HFFc6 (cell line): ENCODE measurements at regions not wholly inside any gene's neighbourhood (a gene's known extent, or its start where the extent isn't known, plus 50 kb on each side); places are given as distances from the start of the nearest gene placed in this dataset.

Experiments
- DNase-seq: peaks from one replicate; pipeline ENCODE4 v3.0.0-alpha.2; 2018
- H3K27ac Mint-ChIP-seq: 2 replicates; pipeline ENCODE4 v1.8.0; 2020; ENCODE audit warnings: mild to moderate bottlenecking, mixed read lengths
- H3K27me3 Mint-ChIP-seq: 2 replicates; pipeline ENCODE4 v1.8.0; 2021; ENCODE audit warnings: mild to moderate bottlenecking, moderate library complexity, mixed read lengths; ENCODE audit not compliant: insufficient read depth
- H3K36me3 Mint-ChIP-seq: 2 replicates; pipeline ENCODE4 v1.8.0; 2021; ENCODE audit warnings: low read depth, mixed read lengths
- H3K4me1 Mint-ChIP-seq: 2 replicates; pipeline ENCODE4 v1.8.0; 2020; ENCODE audit warnings: low read depth, mixed read lengths
- H3K4me3 Mint-ChIP-seq: 2 replicates; pipeline ENCODE4 v1.8.0; 2020; ENCODE audit warnings: mild to moderate bottlenecking, moderate library complexity, mixed read lengths
- H3K9me3 Mint-ChIP-seq: 2 replicates; pipeline ENCODE4 v1.8.0; 2020; ENCODE audit warnings: mild to moderate bottlenecking, mixed read lengths
- CTCF ChIP-seq: fragments of 200-600 bp; sonication (generic); IDR thresholded peaks from 2 replicates; pipeline ENCODE4 v1.5.0; 2021; ENCODE audit warnings: antibody characterized with exemption, mild to moderate bottlenecking

GRCh38 chr9:78463750-78464149 lies 166.8 kb downstream of the PSAT1 start:
- no peak overlapping the region for H3K4me3 Mint-ChIP-seq
- H3K36me3 Mint-ChIP-seq: peaks cover 14% of the 10 kb centered on the region
- H3K4me1 Mint-ChIP-seq: peaks cover 19% of the 10 kb centered on the region
- no peak for TF ChIP-seq CTCF
- H3K27ac Mint-ChIP-seq: no peak overlapping the region
- DNase-seq: no peak
- peaks cover 4% of the 10 kb centered on the region for H3K27me3 Mint-ChIP-seq
- peaks cover 13% of the 10 kb centered on the region for H3K9me3 Mint-ChIP-seq

GRCh38 chr9:78468231-78468630 lies 171.3 kb downstream of the PSAT1 start:
- DNase-seq: no peak
- H3K27ac Mint-ChIP-seq: no peak overlapping the region
- no peak for TF ChIP-seq CTCF

GRCh38 chr9:78468974-78469576 lies 172.2 kb downstream of the PSAT1 start:
- no peak for DNase-seq
- Mint-ChIP-seq H3K9me3 (no peaks in the 10 kb centered on the region), H3K4me3 (no peak overlapping the region), H3K27ac (no peak overlapping the region), H3K4me1 (peaks cover 20% of the 10 kb centered on the region), H3K27me3 (peaks cover 9% of the 10 kb centered on the region), H3K36me3 (no peaks in the 10 kb centered on the region)
- no peak for TF ChIP-seq CTCF

More at GRCh38 chr9:78468231-78468630, 171.3 kb downstream of the PSAT1 start:
- H3K36me3 Mint-ChIP-seq: no peaks in the 10 kb centered on the region
- H3K27me3 Mint-ChIP-seq: peaks cover 9% of the 10 kb centered on the region
- peaks cover 20% of the 10 kb centered on the region for H3K4me1 Mint-ChIP-seq
- no peak overlapping the region for H3K4me3 Mint-ChIP-seq
- no peaks in the 10 kb centered on the region for H3K9me3 Mint-ChIP-seq

- Mint-ChIP-seq H3K27me3 (peaks cover 9% of the 10 kb centered on the region), H3K4me1 (peaks cover 20% of the 10 kb centered on the region), H3K27ac (no peak overlapping the region), H3K9me3 (no peaks in the 10 kb centered on the region), H3K4me3 (no peak overlapping the region), H3K36me3 (no peaks in the 10 kb centered on the region)
- no peak for TF ChIP-seq CTCF
- DNase-seq: no peak
These were observed 173.3 kb downstream of the PSAT1 start for GRCh38 chr9:78470216-78470615.

- TF ChIP-seq CTCF: no peak
These were observed 173.8 kb downstream of the PSAT1 start for GRCh38 chr9:78470741-78471140.

GRCh38 chr9:78472111-78472510 lies 175.2 kb downstream of the PSAT1 start:
- TF ChIP-seq CTCF: no peak
- no peak overlapping the region for H3K4me3 Mint-ChIP-seq
- H3K27ac Mint-ChIP-seq: no peak overlapping the region
- no peak for DNase-seq
- H3K9me3 Mint-ChIP-seq: no peaks in the 10 kb centered on the region
- H3K36me3 Mint-ChIP-seq: no peaks in the 10 kb centered on the region
- peaks cover 20% of the 10 kb centered on the region for H3K4me1 Mint-ChIP-seq
- peaks cover 5% of the 10 kb centered on the region for H3K27me3 Mint-ChIP-seq

More at GRCh38 chr9:78470741-78471140, 173.8 kb downstream of the PSAT1 start:
- no peak for DNase-seq
- Mint-ChIP-seq H3K9me3 (no peaks in the 10 kb centered on the region), H3K4me1 (peaks cover 20% of the 10 kb centered on the region), H3K27me3 (peaks cover 9% of the 10 kb centered on the region), H3K27ac (no peak overlapping the region), H3K36me3 (no peaks in the 10 kb centered on the region), H3K4me3 (no peak overlapping the region)
